Muscle of leg (tissue), 3 donors: ENCODE measurements at regions not wholly inside any gene's neighbourhood (a gene's known extent, or its start where the extent isn't known, plus 50 kb on each side); places are given as distances from the start of the nearest gene placed in this dataset.
"Not testable (repeated sequence)": the region's sequence is repeated elsewhere in the genome, so short reads cannot be mapped to it uniquely, and the experiment has no call there.

Experiments used
- DNase-seq: peaks from one replicate; pipeline ENCODE4 v3.0.0; 2013
- H3K27ac ChIP-seq: one replicate; pipeline ENCODE4 v1.5.1; 2013; ENCODE audit warnings: mild to moderate bottlenecking, low read length, control low read depth
- H3K27me3 ChIP-seq: one replicate; pipeline ENCODE4 v1.6.1; 2013; ENCODE audit warnings: low read length; ENCODE audit not compliant: control insufficient read depth, insufficient read depth
- H3K36me3 ChIP-seq: one replicate; pipeline ENCODE4 v1.6.1; 2013; ENCODE audit warnings: low read length; ENCODE audit not compliant: control insufficient read depth, insufficient read depth
- H3K4me1 ChIP-seq: one replicate; pipeline ENCODE4 v1.6.1; 2013; ENCODE audit warnings: low read length; ENCODE audit not compliant: control insufficient read depth, insufficient read depth
- H3K4me3 ChIP-seq: one replicate; pipeline ENCODE4 v1.5.1; 2013; ENCODE audit warnings: low read length, control low read depth
- H3K9me3 ChIP-seq: replicated peaks from 2 replicates; pipeline ENCODE4 v1.6.1; 2013; ENCODE audit warnings: low read depth, low read length; ENCODE audit not compliant: control insufficient read depth
- WGBS: methylation state at CpG from one replicate; pipeline ENCODE4 v1.1.5; 2013; ENCODE audit warnings: missing lambda C conversion rate; ENCODE audit not compliant: insufficient coverage; 5-methylcytosine and 5-hydroxymethylcytosine counted together

DNA sequence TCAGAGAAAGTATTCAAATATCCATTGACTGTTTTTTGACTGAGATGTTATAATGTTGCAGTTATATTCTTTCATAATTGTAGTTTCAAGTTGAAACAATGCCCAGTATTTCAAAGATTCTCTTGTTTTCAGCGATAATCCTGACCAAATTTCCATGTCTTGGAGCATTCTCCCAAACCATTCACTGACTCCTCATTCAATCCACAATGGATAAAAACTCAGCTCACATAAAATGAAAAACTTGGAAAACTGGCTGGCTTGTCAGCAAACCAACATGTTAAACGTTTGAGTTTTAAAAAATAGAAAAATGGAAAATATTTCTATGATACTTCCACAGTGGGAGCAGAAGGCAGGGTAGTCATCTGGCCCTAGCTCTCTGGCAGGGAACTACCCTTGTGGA, 184.4 kb downstream of the C7orf25 start:
- H3K9me3 ChIP-seq = no peaks in the 10 kb centered on the region
- H3K4me1 ChIP-seq = peaks cover 2% of the 10 kb centered on the region
- WGBS = no CpG with 5 or more reads among the region's 2 CpGs
- H3K27ac ChIP-seq = no peak overlapping the region
- H3K36me3 ChIP-seq = no peaks in the 10 kb centered on the region
- peak; percentile 78 for DNase-seq
- no peaks in the 10 kb centered on the region for H3K27me3 ChIP-seq
- H3K4me3 ChIP-seq = no peak overlapping the region

DNA sequence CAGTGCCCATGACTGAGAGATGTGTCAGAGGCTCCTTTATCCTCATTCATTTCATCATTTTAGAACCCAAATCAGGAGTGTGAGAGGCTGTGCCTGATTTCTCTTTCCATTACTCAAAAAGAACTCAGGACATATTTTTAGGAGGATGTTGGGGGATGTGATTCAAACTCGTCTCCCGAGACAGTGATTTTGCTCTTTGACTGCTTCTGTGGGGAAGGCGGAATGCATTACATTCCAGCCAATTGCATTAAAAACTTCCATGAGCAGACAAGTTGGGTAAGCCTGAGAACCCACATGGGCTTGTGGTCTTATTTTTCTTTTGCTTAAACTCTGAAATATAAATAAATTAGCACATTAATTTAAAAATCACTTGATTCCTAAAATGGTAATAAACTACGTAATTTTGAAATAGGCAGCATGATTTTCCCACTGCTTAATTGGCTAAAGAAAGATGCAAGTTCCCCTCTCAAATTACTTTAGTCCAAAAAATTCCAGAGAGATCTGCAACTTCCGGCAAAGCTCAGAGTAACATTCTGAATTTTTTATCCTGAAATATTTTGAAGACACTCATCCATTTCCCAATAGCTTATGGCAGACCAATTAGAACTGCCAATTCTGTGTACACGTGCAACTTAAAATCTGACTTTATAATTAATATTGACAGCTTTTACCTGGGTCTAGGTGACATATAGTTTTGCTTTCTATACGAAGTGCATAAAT, 185.6 kb downstream of the C7orf25 start:
- no peaks in the 10 kb centered on the region for H3K36me3 ChIP-seq
- DNase-seq = peak; percentile 60
- no peak overlapping the region for H3K4me3 ChIP-seq
- H3K4me1 ChIP-seq = peaks cover 5% of the 10 kb centered on the region
- no peak overlapping the region for H3K27ac ChIP-seq
- WGBS = 44% methylated on average over 2 of the region's 7 CpGs
- H3K27me3 ChIP-seq = no peaks in the 10 kb centered on the region
- H3K9me3 ChIP-seq = no peaks in the 10 kb centered on the region

- no peak for DNase-seq
- no peaks in the 10 kb centered on the region for H3K9me3 ChIP-seq
- H3K36me3 ChIP-seq = no peaks in the 10 kb centered on the region
- 100% methylated on average over 1 of the region's 3 CpGs for WGBS
- H3K4me3 ChIP-seq = no peak overlapping the region
- peaks cover 7% of the 10 kb centered on the region for H3K4me1 ChIP-seq
- no peak overlapping the region for H3K27ac ChIP-seq
- no peaks in the 10 kb centered on the region for H3K27me3 ChIP-seq
Observed at GRCh38 chr7:42722716-42723115, 189.2 kb downstream of the C7orf25 start.

- H3K27ac ChIP-seq = no peak overlapping the region
- no peaks in the 10 kb centered on the region for H3K9me3 ChIP-seq
- H3K36me3 ChIP-seq = no peaks in the 10 kb centered on the region
- DNase-seq = no peak
- no peak overlapping the region for H3K4me3 ChIP-seq
- H3K27me3 ChIP-seq = no peaks in the 10 kb centered on the region
- H3K4me1 ChIP-seq = peaks cover 7% of the 10 kb centered on the region
Observed at GRCh38 chr7:42722198-42722597, 189.7 kb downstream of the C7orf25 start.

DNA sequence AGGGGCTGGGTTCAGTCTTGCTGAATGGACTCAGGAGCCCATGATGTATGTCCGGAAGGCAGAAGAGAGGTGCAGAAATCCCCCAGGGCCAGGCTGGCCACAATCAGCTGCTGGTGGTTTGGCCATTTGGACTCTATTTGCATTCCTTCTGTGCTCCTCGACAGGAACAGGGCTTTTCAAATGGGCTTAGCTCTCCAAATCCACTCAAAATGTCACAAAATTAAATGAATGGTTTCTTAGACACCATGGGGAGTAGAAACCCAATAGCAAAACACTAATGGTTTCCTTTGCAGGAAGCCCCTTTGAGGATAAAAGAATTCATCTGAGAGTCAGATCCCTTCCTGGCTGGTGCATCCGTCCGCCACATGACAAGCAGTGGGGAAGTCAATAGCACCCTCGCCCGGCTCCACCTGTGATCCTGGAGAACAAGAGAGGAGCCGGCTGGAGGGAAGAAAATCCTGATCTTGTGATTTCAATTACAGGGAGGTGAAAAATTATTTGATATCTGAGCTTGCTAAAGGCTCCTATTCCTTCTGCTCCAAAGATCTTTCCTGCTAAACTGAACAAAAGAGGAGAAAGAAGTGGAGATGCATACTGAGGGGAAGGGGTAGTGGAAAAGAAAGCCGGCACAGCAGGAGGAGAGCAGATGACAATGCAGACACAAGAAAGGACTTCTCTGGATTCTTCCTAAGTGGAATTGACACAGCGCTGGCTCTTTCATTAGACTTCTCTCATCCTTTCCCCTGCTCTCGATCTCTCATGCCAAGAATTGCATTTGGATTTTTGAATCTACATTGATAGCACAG, 190.7 kb downstream of the C7orf25 start:
- Histone ChIP-seq H3K36me3 (no peaks in the 10 kb centered on the region), H3K27me3 (no peaks in the 10 kb centered on the region), H3K27ac (no peak overlapping the region), H3K4me3 (no peak overlapping the region), H3K9me3 (no peaks in the 10 kb centered on the region), H3K4me1 (peaks cover 7% of the 10 kb centered on the region)
- DNase-seq = no peak
- 71% methylated on average over 6 of the region's 10 CpGs for WGBS

GRCh38 chr7:42720012-42720411, 191.9 kb downstream of the C7orf25 start:
- peaks cover 10% of the 10 kb centered on the region for H3K4me1 ChIP-seq

GRCh38 chr7:42718466-42718865, 193.4 kb downstream of the C7orf25 start:
- not testable (repeated sequence) for H3K36me3 ChIP-seq, H3K27me3 ChIP-seq, DNase-seq, H3K4me3 ChIP-seq, H3K9me3 ChIP-seq, H3K27ac ChIP-seq
- WGBS = 100% methylated on average over 2 of the region's 2 CpGs
- H3K4me1 ChIP-seq = peaks cover 18% of the 10 kb centered on the region

More at GRCh38 chr7:42720012-42720411, 191.9 kb downstream of the C7orf25 start:
- Histone ChIP-seq H3K36me3 (no peaks in the 10 kb centered on the region), H3K9me3 (no peaks in the 10 kb centered on the region), H3K27me3 (no peaks in the 10 kb centered on the region), H3K27ac (no peak overlapping the region), H3K4me3 (no peak overlapping the region)
- no peak for DNase-seq

- Histone ChIP-seq H3K36me3 (no peaks in the 10 kb centered on the region), H3K9me3 (peaks cover 6% of the 10 kb centered on the region), H3K27ac (peak overlapping the region; percentile 31), H3K4me3 (no peak overlapping the region), H3K4me1 (peaks cover 11% of the 10 kb centered on the region), H3K27me3 (no peaks in the 10 kb centered on the region)
- peak; percentile 85 for DNase-seq
- WGBS = 100% methylated on average over 1 of the region's 2 CpGs
Observed at GRCh38 chr7:42714356-42714755, 197.5 kb downstream of the C7orf25 start.

DNA sequence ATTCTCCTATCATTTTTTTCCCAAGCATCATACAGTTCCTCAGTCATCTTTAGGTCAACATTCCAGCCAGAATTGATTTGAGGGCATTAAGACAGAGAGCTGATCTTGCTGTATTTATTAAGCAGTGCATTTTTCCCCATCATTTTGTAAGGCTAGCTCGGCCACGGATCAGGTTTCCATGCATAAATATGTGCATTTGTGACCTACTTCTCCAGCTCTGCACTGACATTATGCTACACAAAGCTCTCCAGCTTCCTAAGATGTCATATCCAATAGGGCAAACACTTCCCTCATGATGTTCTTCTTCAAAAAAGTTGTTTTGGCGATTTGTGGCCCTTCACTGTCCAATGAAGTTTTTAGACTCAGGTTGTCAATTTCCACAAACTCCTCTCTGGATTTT, 202.6 kb downstream of the C7orf25 start:
- WGBS = 17% methylated on average over 2 of the region's 3 CpGs
- H3K9me3 ChIP-seq = peaks cover 8% of the 10 kb centered on the region
- H3K27me3 ChIP-seq = no peaks in the 10 kb centered on the region

DNA sequence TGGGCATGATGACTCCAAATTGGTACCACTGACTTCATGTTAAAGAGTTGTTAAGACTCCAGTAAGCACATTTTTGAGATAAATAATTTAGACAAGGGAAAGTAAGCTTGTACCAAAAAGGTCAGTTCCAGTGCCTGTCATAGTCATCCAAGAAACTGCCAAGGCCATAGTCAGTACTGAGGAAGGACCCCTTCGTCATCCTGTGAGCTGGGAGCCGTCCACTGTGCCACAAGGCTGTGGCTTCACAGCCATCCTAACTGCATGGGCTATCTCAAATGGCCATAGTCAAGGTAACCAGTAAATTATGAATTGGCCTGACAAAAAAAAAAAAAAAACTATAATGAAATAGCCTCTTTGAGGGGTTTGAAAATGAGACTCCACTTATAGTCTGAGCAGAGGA, 207.2 kb downstream of the C7orf25 start:
- no CpG with 5 or more reads among the region's 2 CpGs for WGBS
- no peak for DNase-seq
- Histone ChIP-seq H3K36me3 (no peaks in the 10 kb centered on the region), H3K4me3 (no peak overlapping the region), H3K27ac (no peak overlapping the region), H3K27me3 (no peaks in the 10 kb centered on the region), H3K9me3 (peaks cover 2% of the 10 kb centered on the region), H3K4me1 (peaks cover 2% of the 10 kb centered on the region)

More for the DNA sequence above, 202.6 kb downstream of the C7orf25 start:
- no peaks in the 10 kb centered on the region for H3K36me3 ChIP-seq
- no peak overlapping the region for H3K4me3 ChIP-seq
- H3K4me1 ChIP-seq = peaks cover 2% of the 10 kb centered on the region
- H3K27ac ChIP-seq = no peak overlapping the region
- no peak for DNase-seq
